ENCODE measurements at regions not wholly inside any gene's neighbourhood (a gene's known extent, or its start where the extent isn't known, plus 50 kb on each side); places are given as distances from the start of the nearest gene placed in this dataset.

DNA sequence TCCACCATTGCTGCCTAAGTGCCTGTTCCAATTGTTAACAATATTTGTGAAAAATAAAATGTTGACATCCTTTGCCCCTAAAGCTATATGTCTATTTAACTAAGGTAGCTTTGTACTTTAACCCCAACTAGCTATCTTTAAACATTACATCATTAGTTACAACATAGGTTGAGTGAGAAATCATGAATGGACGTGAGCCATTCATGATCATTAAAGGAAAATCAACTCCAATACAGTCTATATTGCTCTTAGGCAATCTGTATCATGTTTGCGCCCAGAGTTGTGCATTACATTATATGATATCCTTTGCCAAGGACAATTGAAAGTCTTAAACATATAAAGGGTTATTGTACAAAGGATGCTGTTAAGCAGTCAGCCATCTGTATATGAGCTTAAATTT is 269.6 kb downstream of the ALX1 start:
- WGBS: 96% methylated on average over 2 of the region's 2 CpGs

DNA sequence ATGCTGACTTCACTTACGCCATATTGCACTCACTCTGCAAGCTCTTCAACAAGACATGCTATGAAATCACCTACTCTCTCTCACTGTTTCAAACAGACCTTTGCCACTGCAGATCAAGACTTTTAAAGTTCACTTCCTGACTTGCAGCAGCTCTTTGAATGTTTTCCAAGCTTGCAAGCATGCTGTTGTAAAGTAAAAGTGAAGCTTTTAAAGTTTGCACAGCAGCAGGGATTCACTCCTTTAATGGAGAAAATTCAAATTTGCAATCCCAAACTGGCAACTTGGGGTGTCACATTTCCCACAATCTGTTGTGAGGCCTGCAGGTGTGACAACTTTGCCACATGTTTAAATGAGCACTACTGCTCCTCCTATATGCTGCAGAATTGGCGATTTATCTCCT is 270.9 kb downstream of the ALX1 start:
- Histone ChIP-seq H3K27ac (ENCODE audit: low read depth in 1 of 2, low read length in 1 of 2) (no peak overlapping the region), H3K4me1 (ENCODE audit: control insufficient read depth in 2 of 2, insufficient read depth in 2 of 2, low read length in 2 of 2) (peaks cover 0 to 3% of the 10 kb centered on the region in 2 donors), H3K9me3 (ENCODE audit: control insufficient read depth in 2 of 2, insufficient read depth in 1 of 2, low read length in 1 of 2) (no peaks in the 10 kb centered on the region), H3K4me3 (ENCODE audit: low read length in 2 of 2) (no peak overlapping the region), H3K27me3 (ENCODE audit: control insufficient read depth in 2 of 2, insufficient read depth in 1 of 2, low read length in 1 of 2) (no peaks in the 10 kb centered on the region), H3K36me3 (ENCODE audit: control insufficient read depth in 2 of 2, insufficient read depth in 2 of 2, low read length in 1 of 2) (no peaks in the 10 kb centered on the region)
- peak in 1 of 9 donors; percentile 23 for DNase-seq (ENCODE audit: low read depth in 6 of 9, low spot score in 9 of 9)
- WGBS: 83% methylated on average over 2 of the region's 2 CpGs

More for the DNA sequence above, 269.6 kb downstream of the ALX1 start:
- Histone ChIP-seq H3K27ac (ENCODE audit: low read depth in 1 of 2, low read length in 1 of 2) (no peak overlapping the region), H3K4me1 (ENCODE audit: control insufficient read depth in 2 of 2, insufficient read depth in 2 of 2, low read length in 2 of 2) (peaks cover 0 to 3% of the 10 kb centered on the region in 2 donors), H3K4me3 (ENCODE audit: low read length in 2 of 2) (no peak overlapping the region), H3K9me3 (ENCODE audit: control insufficient read depth in 2 of 2, insufficient read depth in 1 of 2, low read length in 1 of 2) (no peaks in the 10 kb centered on the region), H3K36me3 (ENCODE audit: control insufficient read depth in 2 of 2, insufficient read depth in 2 of 2, low read length in 1 of 2) (no peaks in the 10 kb centered on the region), H3K27me3 (ENCODE audit: control insufficient read depth in 2 of 2, insufficient read depth in 1 of 2, low read length in 1 of 2) (no peaks in the 10 kb centered on the region)
- no peak for DNase-seq (ENCODE audit: low read depth in 6 of 9, low spot score in 9 of 9)

DNA sequence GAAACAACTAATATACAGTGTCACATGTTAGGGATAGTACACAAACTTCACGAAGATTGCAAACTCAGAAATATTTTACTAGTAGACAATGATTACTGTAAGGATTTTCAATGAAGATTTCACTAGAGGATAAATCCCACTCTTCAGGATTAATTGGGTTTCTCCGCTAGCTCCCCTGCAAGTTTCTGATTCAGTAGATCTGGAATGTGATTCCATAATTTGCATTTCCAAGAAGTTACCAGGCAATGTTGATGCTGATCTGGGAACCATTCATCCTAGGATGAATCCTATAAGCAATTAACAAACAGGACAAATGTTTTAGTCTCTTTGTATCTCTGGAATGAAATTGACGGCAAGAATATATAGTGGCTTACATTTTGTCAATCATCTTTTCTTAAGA is 272.4 kb downstream of the ALX1 start:
- no peaks in the 10 kb centered on the region for H3K36me3 ChIP-seq (ENCODE audit: control insufficient read depth in 2 of 2, insufficient read depth in 2 of 2, low read length in 1 of 2)
- no peak overlapping the region for H3K4me3 ChIP-seq (ENCODE audit: low read length in 2 of 2)
- peaks cover 0 to 3% of the 10 kb centered on the region in 2 donors for H3K4me1 ChIP-seq (ENCODE audit: control insufficient read depth in 2 of 2, insufficient read depth in 2 of 2, low read length in 2 of 2)
- no peaks in the 10 kb centered on the region for H3K9me3 ChIP-seq (ENCODE audit: control insufficient read depth in 2 of 2, insufficient read depth in 1 of 2, low read length in 1 of 2)
- H3K27ac ChIP-seq (ENCODE audit: low read depth in 1 of 2, low read length in 1 of 2): no peak overlapping the region
- WGBS: 99% methylated on average over 3 of the region's 3 CpGs
- no peaks in the 10 kb centered on the region for H3K27me3 ChIP-seq (ENCODE audit: control insufficient read depth in 2 of 2, insufficient read depth in 1 of 2, low read length in 1 of 2)
- DNase-seq (ENCODE audit: low read depth in 6 of 9, low spot score in 9 of 9): no peak

DNA sequence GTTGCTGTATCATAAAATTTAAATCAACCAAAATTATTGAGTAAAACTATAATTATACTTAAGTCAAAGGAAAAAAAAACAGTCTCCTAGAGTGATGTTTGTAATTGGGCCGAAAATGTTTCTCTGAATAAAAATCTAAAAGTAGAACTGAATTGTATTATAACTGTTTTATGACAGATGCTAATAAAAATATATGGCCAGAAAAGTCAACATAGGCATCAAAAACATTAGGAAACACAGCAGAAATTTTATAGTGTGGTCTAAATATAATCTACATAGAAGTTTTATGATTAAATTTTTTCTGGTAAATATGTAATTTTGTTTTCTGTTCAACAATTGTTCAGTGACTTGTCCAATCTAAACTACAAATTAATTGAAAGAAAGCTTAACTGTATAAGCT is 277.8 kb downstream of the ALX1 start:
- 94% methylated on average over 1 of the region's 1 CpG for WGBS

DNA sequence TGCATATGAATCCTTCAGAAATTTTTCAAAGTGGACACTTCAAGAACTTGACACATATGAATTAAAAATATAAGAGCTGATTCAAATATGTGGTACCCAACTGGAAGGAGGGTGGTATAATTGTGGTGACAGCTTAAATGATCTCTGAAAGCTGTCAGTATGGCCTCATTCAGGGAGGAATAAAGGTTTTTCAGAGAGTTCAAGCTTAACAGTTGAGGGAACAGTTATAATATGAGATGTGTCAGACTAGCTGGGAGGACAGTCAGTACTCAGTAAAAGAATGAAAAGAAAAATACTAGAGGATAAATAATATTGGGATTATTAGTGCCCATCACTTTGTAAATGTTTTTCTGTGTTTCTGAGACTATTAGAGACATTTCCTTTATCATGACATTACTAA is 277.5 kb downstream of the RASSF9 start:
- Histone ChIP-seq H3K4me1 (ENCODE audit: control insufficient read depth in 2 of 2, insufficient read depth in 2 of 2, low read length in 2 of 2) (no peaks in the 10 kb centered on the region), H3K27me3 (ENCODE audit: control insufficient read depth in 2 of 2, insufficient read depth in 1 of 2, low read length in 1 of 2) (no peaks in the 10 kb centered on the region), H3K27ac (ENCODE audit: low read depth in 1 of 2, low read length in 1 of 2) (no peak overlapping the region), H3K36me3 (ENCODE audit: control insufficient read depth in 2 of 2, insufficient read depth in 2 of 2, low read length in 1 of 2) (no peaks in the 10 kb centered on the region), H3K9me3 (ENCODE audit: control insufficient read depth in 2 of 2, insufficient read depth in 1 of 2, low read length in 1 of 2) (no peaks in the 10 kb centered on the region), H3K4me3 (ENCODE audit: low read length in 2 of 2) (no peak overlapping the region)
- DNase-seq (ENCODE audit: low read depth in 6 of 9, low spot score in 9 of 9): no peak

More for the DNA sequence above, 277.8 kb downstream of the ALX1 start:
- Histone ChIP-seq H3K27me3 (ENCODE audit: control insufficient read depth in 2 of 2, insufficient read depth in 1 of 2, low read length in 1 of 2) (no peaks in the 10 kb centered on the region), H3K4me3 (ENCODE audit: low read length in 2 of 2) (no peak overlapping the region), H3K9me3 (ENCODE audit: control insufficient read depth in 2 of 2, insufficient read depth in 1 of 2, low read length in 1 of 2) (no peaks in the 10 kb centered on the region), H3K27ac (ENCODE audit: low read depth in 1 of 2, low read length in 1 of 2) (no peak overlapping the region), H3K4me1 (ENCODE audit: control insufficient read depth in 2 of 2, insufficient read depth in 2 of 2, low read length in 2 of 2) (no peaks in the 10 kb centered on the region), H3K36me3 (ENCODE audit: control insufficient read depth in 2 of 2, insufficient read depth in 2 of 2, low read length in 1 of 2) (no peaks in the 10 kb centered on the region)
- DNase-seq (ENCODE audit: low read depth in 6 of 9, low spot score in 9 of 9): no peak

DNA sequence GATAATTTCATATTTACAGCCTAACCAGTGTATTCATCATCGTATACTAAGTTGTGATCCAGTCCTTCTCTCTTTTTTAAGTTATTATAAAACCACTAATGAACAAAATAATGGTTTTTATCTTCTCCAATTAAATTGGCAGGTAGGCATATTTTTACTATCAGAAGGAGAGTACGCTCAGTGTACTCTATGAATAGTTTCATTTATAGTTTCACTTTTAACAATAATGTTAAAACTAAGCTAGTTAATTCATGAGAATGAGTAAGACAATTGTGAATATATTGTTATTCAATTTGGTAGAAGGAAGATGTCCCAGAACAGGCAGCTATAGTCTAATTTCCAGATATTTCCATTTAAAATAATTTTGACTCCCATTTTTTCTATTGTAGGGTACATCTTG is 277.1 kb downstream of the RASSF9 start:
- H3K4me3 ChIP-seq (ENCODE audit: low read length in 2 of 2): no peak overlapping the region
- no peak for DNase-seq (ENCODE audit: low read depth in 6 of 9, low spot score in 9 of 9)
- no peaks in the 10 kb centered on the region for H3K4me1 ChIP-seq (ENCODE audit: control insufficient read depth in 2 of 2, insufficient read depth in 2 of 2, low read length in 2 of 2)
- no peaks in the 10 kb centered on the region for H3K27me3 ChIP-seq (ENCODE audit: control insufficient read depth in 2 of 2, insufficient read depth in 1 of 2, low read length in 1 of 2)
- H3K9me3 ChIP-seq (ENCODE audit: control insufficient read depth in 2 of 2, insufficient read depth in 1 of 2, low read length in 1 of 2): no peaks in the 10 kb centered on the region
- no peaks in the 10 kb centered on the region for H3K36me3 ChIP-seq (ENCODE audit: control insufficient read depth in 2 of 2, insufficient read depth in 2 of 2, low read length in 1 of 2)
- WGBS: 96% methylated on average over 2 of the region's 2 CpGs
- H3K27ac ChIP-seq (ENCODE audit: low read depth in 1 of 2, low read length in 1 of 2): no peak overlapping the region

DNA sequence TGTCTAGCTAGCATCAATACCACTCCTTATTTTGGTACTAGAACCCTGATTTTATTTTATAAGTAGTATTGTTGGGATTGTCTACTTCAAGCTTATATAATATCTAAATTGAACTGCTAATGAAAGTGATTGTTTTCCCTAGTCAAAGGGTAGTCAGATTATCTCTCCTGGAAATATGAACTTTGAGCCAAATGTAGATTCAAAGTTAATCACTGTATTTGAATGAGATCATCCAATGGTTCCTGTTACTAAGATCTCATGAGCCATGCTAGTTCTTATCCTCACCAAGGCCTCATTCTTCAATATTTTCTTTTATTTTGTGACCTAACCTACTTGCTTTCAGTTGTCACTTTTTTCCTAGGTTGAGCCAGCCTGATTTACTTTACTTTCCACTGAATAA is 276.7 kb downstream of the RASSF9 start:
- Histone ChIP-seq H3K27me3 (ENCODE audit: control insufficient read depth in 2 of 2, insufficient read depth in 1 of 2, low read length in 1 of 2) (no peaks in the 10 kb centered on the region), H3K4me3 (ENCODE audit: low read length in 2 of 2) (no peak overlapping the region), H3K9me3 (ENCODE audit: control insufficient read depth in 2 of 2, insufficient read depth in 1 of 2, low read length in 1 of 2) (no peaks in the 10 kb centered on the region)

DNA sequence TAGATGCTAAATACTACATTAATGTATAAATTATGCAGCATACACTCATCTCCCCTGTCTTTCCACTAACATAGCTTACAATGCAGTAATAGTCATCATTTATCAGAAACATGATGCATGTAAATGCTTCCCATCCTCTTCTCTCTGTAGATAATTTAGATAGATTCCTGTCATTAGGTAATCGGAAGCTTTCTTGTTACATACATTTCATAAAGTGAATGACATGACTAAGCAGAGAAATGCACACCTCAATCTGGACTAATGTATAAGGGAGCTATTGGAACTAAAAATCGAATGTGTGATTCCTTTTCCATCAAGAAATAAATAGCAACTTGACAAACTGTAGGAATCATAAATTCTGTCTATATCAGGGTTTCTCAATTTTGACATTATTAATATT is 273.4 kb downstream of the RASSF9 start:
- no peak for DNase-seq (ENCODE audit: low read depth in 6 of 9, low spot score in 9 of 9)
- no peak overlapping the region for H3K27ac ChIP-seq (ENCODE audit: low read depth in 1 of 2, low read length in 1 of 2)
- H3K4me3 ChIP-seq (ENCODE audit: low read length in 2 of 2): no peak overlapping the region
- no peaks in the 10 kb centered on the region for H3K27me3 ChIP-seq (ENCODE audit: control insufficient read depth in 2 of 2, insufficient read depth in 1 of 2, low read length in 1 of 2)
- no peaks in the 10 kb centered on the region for H3K4me1 ChIP-seq (ENCODE audit: control insufficient read depth in 2 of 2, insufficient read depth in 2 of 2, low read length in 2 of 2)
- WGBS: 96% methylated on average over 2 of the region's 2 CpGs
- H3K9me3 ChIP-seq (ENCODE audit: control insufficient read depth in 2 of 2, insufficient read depth in 1 of 2, low read length in 1 of 2): no peaks in the 10 kb centered on the region
- no peaks in the 10 kb centered on the region for H3K36me3 ChIP-seq (ENCODE audit: control insufficient read depth in 2 of 2, insufficient read depth in 2 of 2, low read length in 1 of 2)

More for the DNA sequence above, 276.7 kb downstream of the RASSF9 start:
- H3K36me3 ChIP-seq (ENCODE audit: control insufficient read depth in 2 of 2, insufficient read depth in 2 of 2, low read length in 1 of 2): no peaks in the 10 kb centered on the region
- no peaks in the 10 kb centered on the region for H3K4me1 ChIP-seq (ENCODE audit: control insufficient read depth in 2 of 2, insufficient read depth in 2 of 2, low read length in 2 of 2)
- no peak overlapping the region for H3K27ac ChIP-seq (ENCODE audit: low read depth in 1 of 2, low read length in 1 of 2)
- no peak for DNase-seq (ENCODE audit: low read depth in 6 of 9, low spot score in 9 of 9)

DNA sequence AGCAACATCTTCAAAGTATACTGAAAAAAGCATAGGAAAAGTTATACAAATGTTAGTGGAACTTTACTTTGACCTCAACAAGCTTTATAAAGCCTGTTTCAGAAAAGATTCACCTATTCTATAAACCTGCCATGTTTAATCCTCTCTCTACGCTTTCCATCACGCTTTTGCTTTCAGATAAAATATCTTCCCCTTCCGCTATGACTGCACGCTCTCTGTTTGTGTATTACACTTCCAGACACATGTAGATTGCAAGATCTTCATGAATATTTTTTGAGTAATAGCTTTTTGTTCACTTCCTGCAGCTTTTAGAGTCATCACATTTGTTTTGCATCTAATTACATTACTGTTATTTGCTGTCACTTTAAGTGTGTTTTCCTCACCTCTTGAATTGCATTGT is 271.4 kb downstream of the RASSF9 start:
- H3K4me3 ChIP-seq (ENCODE audit: low read length in 2 of 2): no peak overlapping the region
- no peak for DNase-seq (ENCODE audit: low read depth in 6 of 9, low spot score in 9 of 9)
- no peak overlapping the region for H3K27ac ChIP-seq (ENCODE audit: low read depth in 1 of 2, low read length in 1 of 2)
- H3K4me1 ChIP-seq (ENCODE audit: control insufficient read depth in 2 of 2, insufficient read depth in 2 of 2, low read length in 2 of 2): no peaks in the 10 kb centered on the region
- no peaks in the 10 kb centered on the region for H3K36me3 ChIP-seq (ENCODE audit: control insufficient read depth in 2 of 2, insufficient read depth in 2 of 2, low read length in 1 of 2)
- WGBS: 73% methylated on average over 4 of the region's 4 CpGs
- no peaks in the 10 kb centered on the region for H3K27me3 ChIP-seq (ENCODE audit: control insufficient read depth in 2 of 2, insufficient read depth in 1 of 2, low read length in 1 of 2)
- H3K9me3 ChIP-seq (ENCODE audit: control insufficient read depth in 2 of 2, insufficient read depth in 1 of 2, low read length in 1 of 2): no peaks in the 10 kb centered on the region

Data from thymus (tissue), 11 donors.